Hepatocyte (in vitro differentiated cells): ENCODE measurements at regions not wholly inside any gene's neighbourhood (a gene's known extent, or its start where the extent isn't known, plus 50 kb on each side); places are given as distances from the start of the nearest gene placed in this dataset.

ENCODE experiments used
- EZH2 ChIP-seq: fragments of 200-600 bp; sonication (generic); IDR thresholded peaks from 2 replicates; pipeline ENCODE4 v1.6.1; 2016; ENCODE audit warnings: antibody characterized with exemption, mild to moderate bottlenecking, borderline replicate concordance
- EZH2phosphoT487 ChIP-seq: fragments of 200-600 bp; sonication (generic); IDR thresholded peaks from one replicate; pipeline ENCODE4 v1.6.1; 2018; ENCODE audit warnings: antibody characterized with exemption, mild to moderate bottlenecking, low read depth, moderate library complexity; ENCODE audit not compliant: unreplicated experiment, severe bottlenecking
- TF ChIP-seq, protein P1 (sequence below): fragments of 200-600 bp; sonication (generic); IDR thresholded peaks from 2 replicates; pipeline ENCODE4 v1.5.1; 2016; ENCODE audit warnings: antibody characterized with exemption, mild to moderate bottlenecking; ENCODE audit not compliant: poor library complexity

DNA sequence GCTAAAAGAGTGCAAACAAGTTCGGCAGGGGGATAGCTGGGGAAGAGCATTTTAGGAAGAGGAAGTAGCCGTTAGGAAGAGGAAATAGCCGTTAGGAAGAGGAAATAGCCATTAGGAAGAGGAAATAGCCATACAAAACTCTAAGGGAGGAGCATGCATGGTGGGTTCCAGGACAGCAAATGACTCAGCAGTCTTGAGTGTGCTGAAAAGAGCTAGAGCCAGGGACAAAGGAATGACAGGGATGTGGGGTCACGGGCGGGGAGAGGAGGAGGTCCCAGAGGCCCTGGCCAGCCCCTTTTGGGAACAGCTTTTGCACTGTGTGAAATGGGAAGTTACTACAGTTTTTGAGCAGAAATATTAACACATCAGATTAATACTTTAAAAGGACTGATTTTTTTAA is 882.6 kb downstream of the TRIML1 start:
- TF ChIP-seq, protein P1, sequence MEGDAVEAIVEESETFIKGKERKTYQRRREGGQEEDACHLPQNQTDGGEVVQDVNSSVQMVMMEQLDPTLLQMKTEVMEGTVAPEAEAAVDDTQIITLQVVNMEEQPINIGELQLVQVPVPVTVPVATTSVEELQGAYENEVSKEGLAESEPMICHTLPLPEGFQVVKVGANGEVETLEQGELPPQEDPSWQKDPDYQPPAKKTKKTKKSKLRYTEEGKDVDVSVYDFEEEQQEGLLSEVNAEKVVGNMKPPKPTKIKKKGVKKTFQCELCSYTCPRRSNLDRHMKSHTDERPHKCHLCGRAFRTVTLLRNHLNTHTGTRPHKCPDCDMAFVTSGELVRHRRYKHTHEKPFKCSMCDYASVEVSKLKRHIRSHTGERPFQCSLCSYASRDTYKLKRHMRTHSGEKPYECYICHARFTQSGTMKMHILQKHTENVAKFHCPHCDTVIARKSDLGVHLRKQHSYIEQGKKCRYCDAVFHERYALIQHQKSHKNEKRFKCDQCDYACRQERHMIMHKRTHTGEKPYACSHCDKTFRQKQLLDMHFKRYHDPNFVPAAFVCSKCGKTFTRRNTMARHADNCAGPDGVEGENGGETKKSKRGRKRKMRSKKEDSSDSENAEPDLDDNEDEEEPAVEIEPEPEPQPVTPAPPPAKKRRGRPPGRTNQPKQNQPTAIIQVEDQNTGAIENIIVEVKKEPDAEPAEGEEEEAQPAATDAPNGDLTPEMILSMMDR: no peak
- TF ChIP-seq EZH2phosphoT487 (no peak), EZH2 (no peak)
